ENCODE measurements at regions not wholly inside any gene's neighbourhood (a gene's known extent, or its start where the extent isn't known, plus 50 kb on each side); places are given as distances from the start of the nearest gene placed in this dataset.

DNA sequence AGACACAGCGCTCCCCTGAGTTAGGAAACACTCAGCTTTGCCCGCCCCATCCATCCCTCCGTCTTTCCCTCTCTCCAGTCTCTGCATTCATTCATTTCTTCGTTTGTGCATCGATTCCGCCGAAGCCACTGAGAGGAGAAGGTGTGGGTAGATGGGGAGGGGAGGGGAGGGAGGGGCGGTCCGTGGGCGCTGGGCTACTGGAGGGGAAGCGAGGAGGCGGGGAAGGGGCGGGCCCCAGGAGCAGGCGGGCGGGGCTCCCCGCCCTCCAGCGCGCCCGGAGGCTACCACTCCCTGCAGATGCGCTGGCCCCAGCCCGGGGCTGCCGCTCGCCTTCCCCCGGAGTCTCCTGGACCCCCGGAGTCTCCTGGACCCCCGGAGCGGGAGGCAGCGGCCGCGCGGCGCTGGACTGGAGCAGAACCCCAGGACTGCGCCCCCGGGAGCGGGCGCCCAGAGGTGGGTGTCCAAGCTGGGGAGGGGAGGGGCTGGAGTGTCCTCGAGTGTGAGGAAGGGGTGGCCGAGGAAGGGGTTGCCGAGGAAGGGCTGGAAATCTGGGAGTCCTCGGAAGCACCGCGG lies 159.5 kb downstream of the C9orf152 start:
- TF ChIP-seq ZC3H10 (CRISPR knock-in tag; IDR thresholded peaks at IDR 0.05), result no peak
- no peak for TF ChIP-seq RARB (CRISPR knock-in tag; IDR thresholded peaks at IDR 0.05)
- TF ChIP-seq BACH2 (CRISPR knock-in tag; IDR thresholded peaks at IDR 0.05; ENCODE audit: borderline replicate concordance), result no peak
- TF ChIP-seq ZNF70 (CRISPR knock-in tag; IDR thresholded peaks at IDR 0.05), result no peak
- TF ChIP-seq ISL1 (CRISPR knock-in tag; IDR thresholded peaks at IDR 0.05), result no peak
- TF ChIP-seq GLIS3 (CRISPR knock-in tag; IDR thresholded peaks at IDR 0.05), result 0 out of 2 replicates have a peak, but pooled peaks have one; percentile 26
- TF ChIP-seq ZFP3 (CRISPR knock-in tag; IDR thresholded peaks at IDR 0.05), result no peak
- no peak for TF ChIP-seq SNAI2 (CRISPR knock-in tag; IDR thresholded peaks at IDR 0.05)
